ENCODE measurements at regions not wholly inside any gene's neighbourhood (a gene's known extent, or its start where the extent isn't known, plus 50 kb on each side); places are given as distances from the start of the nearest gene placed in this dataset.

DNA sequence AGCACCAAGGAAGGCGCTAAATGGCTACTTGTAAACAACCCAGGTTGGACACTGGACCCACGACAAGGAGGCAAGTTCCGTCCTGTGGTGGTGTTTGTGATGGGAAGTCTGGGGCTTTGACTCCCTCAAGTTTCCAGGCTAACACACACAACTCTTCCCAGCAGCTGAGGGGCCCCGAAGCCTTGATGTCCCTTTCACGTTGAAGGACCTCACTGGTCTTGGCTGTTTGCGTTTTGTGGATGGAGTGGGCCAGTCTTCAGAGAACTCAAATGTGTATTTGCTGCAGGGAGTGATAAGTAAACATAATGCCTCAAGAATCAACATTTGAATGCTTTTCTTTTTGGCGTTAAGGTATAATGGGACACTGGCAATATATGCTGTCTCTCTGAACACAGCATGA, 199.2 kb downstream of the TM9SF2 start:
- intact Hi-C loops (cut with DNase I; ENCODE audit: low total_unique reads): no loop called here
- H3K27me3 ChIP-seq: no peaks in the 10 kb centered on the region
- TF ChIP-seq POLR2A (IDR thresholded peaks at IDR 0.05) (no peak), POLR2AphosphoS5 (IDR thresholded peaks at IDR 0.05) (no peak), EP300 (IDR thresholded peaks at IDR 0.05) (no peak)
- TF ChIP-seq, protein P1, sequence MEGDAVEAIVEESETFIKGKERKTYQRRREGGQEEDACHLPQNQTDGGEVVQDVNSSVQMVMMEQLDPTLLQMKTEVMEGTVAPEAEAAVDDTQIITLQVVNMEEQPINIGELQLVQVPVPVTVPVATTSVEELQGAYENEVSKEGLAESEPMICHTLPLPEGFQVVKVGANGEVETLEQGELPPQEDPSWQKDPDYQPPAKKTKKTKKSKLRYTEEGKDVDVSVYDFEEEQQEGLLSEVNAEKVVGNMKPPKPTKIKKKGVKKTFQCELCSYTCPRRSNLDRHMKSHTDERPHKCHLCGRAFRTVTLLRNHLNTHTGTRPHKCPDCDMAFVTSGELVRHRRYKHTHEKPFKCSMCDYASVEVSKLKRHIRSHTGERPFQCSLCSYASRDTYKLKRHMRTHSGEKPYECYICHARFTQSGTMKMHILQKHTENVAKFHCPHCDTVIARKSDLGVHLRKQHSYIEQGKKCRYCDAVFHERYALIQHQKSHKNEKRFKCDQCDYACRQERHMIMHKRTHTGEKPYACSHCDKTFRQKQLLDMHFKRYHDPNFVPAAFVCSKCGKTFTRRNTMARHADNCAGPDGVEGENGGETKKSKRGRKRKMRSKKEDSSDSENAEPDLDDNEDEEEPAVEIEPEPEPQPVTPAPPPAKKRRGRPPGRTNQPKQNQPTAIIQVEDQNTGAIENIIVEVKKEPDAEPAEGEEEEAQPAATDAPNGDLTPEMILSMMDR (IDR thresholded peaks at IDR 0.05): no peak
- no peak overlapping the region for H3K4me3 ChIP-seq
- no peaks in the 10 kb centered on the region for H3K36me3 ChIP-seq
- no peaks in the 10 kb centered on the region for H3K4me1 ChIP-seq
- H3K27ac ChIP-seq: no peak overlapping the region
- no peaks in the 10 kb centered on the region for H3K9me3 ChIP-seq
- DNase-seq: no peak
- 68 to 76% (median 73%) methylated on average over 6 to 7 of the region's 7 CpGs for WGBS, 5 donors

DNA sequence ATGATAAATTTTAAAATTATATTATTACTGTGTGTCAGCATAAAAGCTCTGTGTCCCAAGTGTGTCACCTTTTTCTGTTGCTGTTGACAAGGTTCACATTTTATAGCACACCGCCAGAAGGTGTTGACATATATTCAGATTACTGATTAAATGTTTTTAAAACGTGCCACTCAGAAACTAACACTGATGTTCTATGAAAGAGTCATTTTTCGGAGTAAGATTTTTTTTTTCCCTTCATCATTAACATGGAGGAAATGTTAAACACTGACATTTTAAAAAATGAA, 197.5 kb downstream of the TM9SF2 start:
- 67 to 84% (median 70%) methylated on average over 3 of the region's 3 CpGs for WGBS, 5 donors
- intact Hi-C loops (cut with DNase I; ENCODE audit: low total_unique reads): no loop called here
- DNase-seq: no peak
- Histone ChIP-seq H3K4me1 (no peaks in the 10 kb centered on the region), H3K4me3 (no peak overlapping the region), H3K9me3 (no peaks in the 10 kb centered on the region), H3K27me3 (no peaks in the 10 kb centered on the region), H3K36me3 (no peaks in the 10 kb centered on the region), H3K27ac (no peak overlapping the region)
- TF ChIP-seq, protein P1 (IDR thresholded peaks at IDR 0.05): no peak
- TF ChIP-seq EP300 (IDR thresholded peaks at IDR 0.05) (no peak), POLR2A (IDR thresholded peaks at IDR 0.05) (no peak), POLR2AphosphoS5 (IDR thresholded peaks at IDR 0.05) (no peak)

DNA sequence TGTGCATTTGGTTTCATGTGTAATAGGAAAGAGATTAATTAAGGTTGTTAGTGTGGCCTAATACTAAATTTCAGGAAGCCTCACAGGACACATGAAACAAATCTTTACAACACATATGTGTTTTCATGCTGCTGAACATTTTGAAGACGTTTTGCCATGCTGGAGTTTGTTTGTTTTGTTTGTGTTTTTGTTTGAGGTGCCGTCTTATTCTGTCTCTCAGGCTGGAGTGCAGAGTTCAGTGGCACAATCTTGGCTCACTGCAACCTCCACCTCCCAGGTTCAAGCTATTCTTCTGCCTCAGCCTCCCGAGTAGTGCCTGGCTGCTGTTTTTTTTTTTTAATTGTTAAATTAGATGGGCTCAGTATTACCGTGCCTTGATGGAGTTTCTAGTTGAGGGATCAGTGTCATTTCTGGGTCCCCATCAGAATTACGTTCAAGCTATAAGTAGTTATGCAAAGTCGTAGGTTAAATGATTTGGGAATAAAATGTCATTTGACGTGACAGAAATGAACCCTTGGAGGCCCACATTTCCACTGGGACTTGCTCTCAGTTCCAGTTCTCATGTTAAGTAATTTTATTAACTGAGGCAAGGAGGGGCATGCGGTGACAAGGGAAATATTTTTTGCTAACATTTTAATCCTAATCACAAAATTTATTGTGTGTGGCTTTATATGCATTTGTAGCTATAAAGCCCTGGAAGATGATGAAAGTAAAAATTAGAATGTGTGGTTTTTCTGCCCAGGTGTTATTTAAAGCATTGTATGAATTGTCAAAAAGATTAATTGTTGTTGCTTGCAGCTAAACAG, 196.9 kb downstream of the TM9SF2 start:
- no peaks in the 10 kb centered on the region for H3K4me1 ChIP-seq
- 65 to 80% (median 76%) methylated on average over 8 of the region's 8 CpGs for WGBS, 5 donors
- intact Hi-C loops (cut with DNase I; ENCODE audit: low total_unique reads): no loop called here

DNA sequence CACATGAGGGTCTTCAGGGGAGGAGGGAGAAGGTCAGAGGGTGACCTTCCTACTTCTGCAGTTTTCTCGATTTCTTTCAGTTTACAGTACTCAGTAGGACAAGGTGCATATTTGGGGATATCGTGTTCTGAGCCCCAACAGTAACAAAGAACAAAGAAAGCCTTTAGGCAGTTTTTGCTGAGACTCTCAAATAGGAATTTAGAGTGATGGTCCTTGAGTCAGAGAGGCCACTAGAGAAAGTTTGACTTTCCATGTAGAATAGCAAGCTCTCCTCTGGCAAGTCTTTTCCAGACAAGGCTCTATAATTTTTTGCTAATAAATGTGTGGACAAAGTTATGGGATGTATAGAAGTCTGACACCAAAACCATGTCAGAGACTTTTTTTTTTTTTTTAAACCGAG, 194.6 kb downstream of the TM9SF2 start:
- 86 to 90% (median 87%) methylated on average over 3 of the region's 3 CpGs for WGBS, 5 donors
- no peaks in the 10 kb centered on the region for H3K4me1 ChIP-seq
- H3K27ac ChIP-seq: no peak overlapping the region
- H3K4me3 ChIP-seq: no peak overlapping the region
- intact Hi-C loops (cut with DNase I; ENCODE audit: low total_unique reads): no loop called here
- H3K36me3 ChIP-seq: no peaks in the 10 kb centered on the region
- DNase-seq: no peak
- TF ChIP-seq, protein P1 (IDR thresholded peaks at IDR 0.05): no peak
- H3K27me3 ChIP-seq: peaks cover 0 to 3% (median 0%) of the 10 kb centered on the region in 3 donors
- H3K9me3 ChIP-seq: no peaks in the 10 kb centered on the region

More for the DNA sequence above, 196.9 kb downstream of the TM9SF2 start:
- TF ChIP-seq EP300 (IDR thresholded peaks at IDR 0.05) (no peak), POLR2AphosphoS5 (IDR thresholded peaks at IDR 0.05) (no peak), POLR2A (IDR thresholded peaks at IDR 0.05) (no peak)
- TF ChIP-seq, protein P1 (IDR thresholded peaks at IDR 0.05): no peak
- H3K27ac ChIP-seq: no peak overlapping the region
- H3K4me3 ChIP-seq: no peak overlapping the region
- no peaks in the 10 kb centered on the region for H3K36me3 ChIP-seq
- H3K27me3 ChIP-seq: no peaks in the 10 kb centered on the region
- no peaks in the 10 kb centered on the region for H3K9me3 ChIP-seq
- no peak for DNase-seq
